SU-DHL-6 (cell line): ENCODE measurements at regions not wholly inside any gene's neighbourhood (a gene's known extent, or its start where the extent isn't known, plus 50 kb on each side); places are given as distances from the start of the nearest gene placed in this dataset.

ENCODE experiments used
- H2AFZ ChIP-seq: fragments of 200-600 bp; sonication (generic); 2 replicates; pipeline ENCODE4 v1.6.1; 2014; ENCODE audit warnings: low read depth, mild to moderate bottlenecking, moderate library complexity, mixed read lengths, antibody characterized with exemption, low read length; ENCODE audit not compliant: severe bottlenecking
- H3F3A ChIP-seq: fragments of 200-600 bp; shearing (Covaris generic); 2 replicates; pipeline ENCODE4 v1.6.0; 2016; ENCODE audit warnings: antibody characterized with exemption, mild to moderate bottlenecking; ENCODE audit not compliant: insufficient read depth
- H3K27ac ChIP-seq: fragments of 200-600 bp; sonication (generic); 2 replicates; pipeline ENCODE4 v1.5.1; 2016; ENCODE audit warnings: low read depth, mild to moderate bottlenecking, low read length, moderate library complexity, mixed read lengths
- H3K27me3 ChIP-seq: fragments of 200-600 bp; sonication (generic), shearing (Covaris generic); 2 replicates; pipeline ENCODE4 v1.6.0; 2014; ENCODE audit warnings: mild to moderate bottlenecking, low read length
- H3K36me3 ChIP-seq: fragments of 200-600 bp; sonication (generic); 2 replicates; pipeline ENCODE4 v1.6.1; 2014; ENCODE audit warnings: mild to moderate bottlenecking, low read length, mixed read lengths
- H3K4me2 ChIP-seq: fragments of 300-600, 200-600 bp; shearing (Covaris generic), sonication (generic); 2 replicates; pipeline ENCODE4 v1.6.0; 2014; ENCODE audit warnings: low read length, low read depth, mild to moderate bottlenecking; ENCODE audit not compliant: poor library complexity, severe bottlenecking
- H3K4me3 ChIP-seq: fragments of 200-600 bp; sonication (generic); 2 replicates; pipeline ENCODE4 v1.5.1; 2014; ENCODE audit warnings: antibody characterized with exemption, low read length, mild to moderate bottlenecking, mixed read lengths; ENCODE audit not compliant: insufficient read depth, poor library complexity, severe bottlenecking
- H3K79me2 ChIP-seq: fragments of 200-600 bp; sonication (generic); 2 replicates; pipeline ENCODE4 v1.6.1; 2014; ENCODE audit warnings: mild to moderate bottlenecking, low read length, moderate library complexity; ENCODE audit not compliant: insufficient read depth
- H3K9ac ChIP-seq: fragments of 200-600 bp; sonication (generic); 2 replicates; pipeline ENCODE4 v1.7.0; 2014; ENCODE audit warnings: mild to moderate bottlenecking, low read length
- H3K9me2 ChIP-seq: fragments of 200-600 bp; sonication (generic); replicated peaks from 2 replicates; pipeline ENCODE4 v1.6.1; 2014; ENCODE audit warnings: low read length; ENCODE audit not compliant: insufficient read depth
- H3K9me3 ChIP-seq: fragments of 200-600 bp; sonication (generic); 2 replicates; pipeline ENCODE4 v1.6.1; 2014; ENCODE audit warnings: low read length, mixed read lengths; ENCODE audit not compliant: insufficient read depth
- H4K20me1 ChIP-seq: fragments of 200-600 bp; sonication (generic); 2 replicates; pipeline ENCODE4 v1.6.1; 2014; ENCODE audit warnings: low read depth, mild to moderate bottlenecking, antibody characterized with exemption, low read length, moderate library complexity, mixed read lengths
- CTCF ChIP-seq: fragments of 200-600 bp; sonication (generic); IDR thresholded peaks from one replicate; pipeline ENCODE4 v1.5.1; 2017; ENCODE audit warnings: antibody characterized with exemption, mild to moderate bottlenecking, low read length, moderate library complexity; ENCODE audit not compliant: insufficient read depth, poor library complexity, severe bottlenecking
- EZH2phosphoT487 ChIP-seq: fragments of 200-600 bp; sonication (generic), shearing (Covaris generic); conservative IDR thresholded peaks from 2 replicates; pipeline ENCODE4 v1.6.1; 2018; ENCODE audit warnings: mild to moderate bottlenecking, antibody characterized with exemption, low read length, moderate library complexity, mixed read lengths

- Histone ChIP-seq H3K27me3 (no peaks in the 10 kb centered on the region), H3K9me3 (no peaks in the 10 kb centered on the region), H2AFZ (no peak overlapping the region), H3K36me3 (no peaks in the 10 kb centered on the region), H3K27ac (no peak overlapping the region), H4K20me1 (no peaks in the 10 kb centered on the region), H3K9ac (no peak overlapping the region), H3K4me2 (no peak overlapping the region), H3F3A (no peaks in the 10 kb centered on the region), H3K79me2 (no peaks in the 10 kb centered on the region), H3K9me2 (no peaks in the 10 kb centered on the region), H3K4me3 (no peak overlapping the region)
- TF ChIP-seq EZH2phosphoT487 (no peak), CTCF (no peak)
Measured at GRCh38 chr6:6858533-6858982, 249.2 kb upstream of the RREB1 start.

GRCh38 chr6:6859105-6859504 is 248.7 kb upstream of the RREB1 start:
- Histone ChIP-seq H2AFZ (no peak overlapping the region), H3K27ac (no peak overlapping the region), H3K79me2 (no peaks in the 10 kb centered on the region), H3K9ac (no peak overlapping the region), H3K4me2 (no peak overlapping the region), H3K27me3 (no peaks in the 10 kb centered on the region), H3K9me3 (no peaks in the 10 kb centered on the region), H4K20me1 (no peaks in the 10 kb centered on the region), H3K36me3 (no peaks in the 10 kb centered on the region), H3F3A (no peaks in the 10 kb centered on the region), H3K9me2 (no peaks in the 10 kb centered on the region), H3K4me3 (no peak overlapping the region)
- TF ChIP-seq CTCF (no peak), EZH2phosphoT487 (no peak)

- Histone ChIP-seq H3K4me3 (no peak overlapping the region), H4K20me1 (no peaks in the 10 kb centered on the region), H3K9ac (no peak overlapping the region), H3K4me2 (no peak overlapping the region), H3K36me3 (no peaks in the 10 kb centered on the region), H3K79me2 (no peaks in the 10 kb centered on the region), H3K27ac (no peak overlapping the region), H3K9me2 (no peaks in the 10 kb centered on the region), H2AFZ (no peak overlapping the region), H3K9me3 (no peaks in the 10 kb centered on the region), H3K27me3 (no peaks in the 10 kb centered on the region), H3F3A (no peaks in the 10 kb centered on the region)
- TF ChIP-seq CTCF (no peak), EZH2phosphoT487 (no peak)
Measured at GRCh38 chr6:6859722-6860121, 248.0 kb upstream of the RREB1 start.

GRCh38 chr6:6860863-6861262 is 246.9 kb upstream of the RREB1 start:
- no peak overlapping the region for H3K27ac ChIP-seq
- no peaks in the 10 kb centered on the region for H4K20me1 ChIP-seq
- no peak overlapping the region for H3K9ac ChIP-seq
- no peaks in the 10 kb centered on the region for H3K27me3 ChIP-seq
- H3F3A ChIP-seq = no peaks in the 10 kb centered on the region
- H3K36me3 ChIP-seq = no peaks in the 10 kb centered on the region
- H3K79me2 ChIP-seq = no peaks in the 10 kb centered on the region
- no peaks in the 10 kb centered on the region for H3K9me3 ChIP-seq
- no peak overlapping the region for H2AFZ ChIP-seq
- no peaks in the 10 kb centered on the region for H3K9me2 ChIP-seq
- H3K4me2 ChIP-seq = no peak overlapping the region
- H3K4me3 ChIP-seq = no peak overlapping the region
- no peak for TF ChIP-seq EZH2phosphoT487
- TF ChIP-seq CTCF = no peak
